H9 (cell line): ENCODE measurements at regions not wholly inside any gene's neighbourhood (a gene's known extent, or its start where the extent isn't known, plus 50 kb on each side); places are given as distances from the start of the nearest gene placed in this dataset.

Experiments used
- DNase-seq: peaks from one replicate; pipeline ENCODE4 v3.0.0-alpha.2; 2017
- H2AFZ ChIP-seq: one replicate; pipeline ENCODE4 v1.6.1; 2013; ENCODE audit warnings: mild to moderate bottlenecking, low read length, control low read depth, moderate library complexity
- H2AK5ac ChIP-seq: 2 replicates; pipeline ENCODE4 v1.6.1; 2013; ENCODE audit warnings: low read length, control low read depth, mixed read lengths; ENCODE audit not compliant: insufficient read length
- H2BK120ac ChIP-seq: one replicate; pipeline ENCODE4 v1.6.1; 2013; ENCODE audit warnings: low read depth, mild to moderate bottlenecking, low read length, control low read depth, inconsistent platforms; ENCODE audit not compliant: poor library complexity, severe bottlenecking
- H2BK12ac ChIP-seq: 2 replicates; pipeline ENCODE4 v1.6.1; 2013; ENCODE audit warnings: low read length, control low read depth, mixed read lengths, low read depth; ENCODE audit not compliant: insufficient read length
- H2BK15ac ChIP-seq: 2 replicates; pipeline ENCODE4 v1.6.1; 2013; ENCODE audit warnings: low read depth, low read length, control low read depth
- H2BK20ac ChIP-seq: one replicate; pipeline ENCODE4 v1.6.1; 2013; ENCODE audit warnings: low read depth, mild to moderate bottlenecking, low read length, control low read depth, inconsistent platforms; ENCODE audit not compliant: poor library complexity, severe bottlenecking
- H2BK5ac ChIP-seq: 2 replicates; pipeline ENCODE4 v1.6.1; 2013; ENCODE audit warnings: low read length, control low read depth, mixed read lengths; ENCODE audit not compliant: insufficient read length
- H3K14ac ChIP-seq: 2 replicates; pipeline ENCODE4 v1.6.1; 2013; ENCODE audit warnings: low read length, control low read depth; ENCODE audit not compliant: insufficient read depth
- H3K18ac ChIP-seq: 2 replicates; pipeline ENCODE4 v1.6.1; 2013; ENCODE audit warnings: low read depth, mild to moderate bottlenecking, mixed read lengths, low read length, control low read depth; ENCODE audit not compliant: insufficient read length
- H3K23ac ChIP-seq: 2 replicates; pipeline ENCODE4 v1.6.1; 2013; ENCODE audit warnings: low read length, control low read depth, mixed read lengths, low read depth; ENCODE audit not compliant: insufficient read length
- H3K23me2 ChIP-seq: 2 replicates; pipeline ENCODE4 v1.6.1; 2013; ENCODE audit warnings: low read depth, mild to moderate bottlenecking, mixed read lengths, low read length, control low read depth; ENCODE audit not compliant: insufficient read length, poor library complexity, severe bottlenecking
- H3K27ac ChIP-seq: 2 replicates; pipeline ENCODE4 v1.5.1; 2013; ENCODE audit warnings: low read length, control low read depth, mixed read lengths, low read depth; ENCODE audit not compliant: insufficient read length
- H3K27me3 ChIP-seq: 2 replicates; pipeline ENCODE4 v1.6.1; 2013; ENCODE audit warnings: low read length, control low read depth, inconsistent platforms; ENCODE audit not compliant: insufficient read depth
- H3K4ac ChIP-seq: 2 replicates; pipeline ENCODE4 v1.6.1; 2013; ENCODE audit warnings: low read depth, mild to moderate bottlenecking, control low read depth, inconsistent platforms, low read length, moderate library complexity
- H3K4me1 ChIP-seq: 2 replicates; pipeline ENCODE4 v1.6.1; 2013; ENCODE audit warnings: low read length, control low read depth, inconsistent platforms; ENCODE audit not compliant: insufficient read depth
- H3K4me2 ChIP-seq: 2 replicates; pipeline ENCODE4 v1.6.1; 2013; ENCODE audit warnings: low read length, control low read depth, mixed read lengths; ENCODE audit not compliant: insufficient read length, insufficient read depth
- H3K56ac ChIP-seq: 2 replicates; pipeline ENCODE4 v1.6.1; 2013; ENCODE audit warnings: low read depth, mild to moderate bottlenecking, mixed read lengths, low read length, control low read depth; ENCODE audit not compliant: insufficient read length
- H3K79me1 ChIP-seq: 2 replicates; pipeline ENCODE4 v1.6.1; 2013; ENCODE audit warnings: low read depth, mild to moderate bottlenecking, moderate library complexity, low read length, control low read depth, inconsistent platforms; ENCODE audit not compliant: insufficient read depth, poor library complexity, severe bottlenecking
- H3K79me2 ChIP-seq: 2 replicates; pipeline ENCODE4 v1.6.1; 2013; ENCODE audit warnings: low read length, control low read depth, inconsistent platforms; ENCODE audit not compliant: insufficient read depth
- H3K9ac ChIP-seq: 2 replicates; pipeline ENCODE4 v1.6.1; 2013; ENCODE audit warnings: low read length, control low read depth, mixed read lengths; ENCODE audit not compliant: insufficient read length; ENCODE audit errors: extremely low read depth
- H3K9me3 ChIP-seq: one replicate; pipeline ENCODE4 v1.6.1; 2013; ENCODE audit warnings: low read depth, low read length, inconsistent platforms; ENCODE audit not compliant: control insufficient read depth
- H3T11ph ChIP-seq: one replicate; pipeline ENCODE4 v1.6.1; 2013; ENCODE audit warnings: mild to moderate bottlenecking, low read length, control low read depth, inconsistent platforms
- H4K20me1 ChIP-seq: one replicate; pipeline ENCODE4 v1.6.1; 2013; ENCODE audit not compliant: control insufficient read depth, insufficient read length, insufficient read depth
- H4K5ac ChIP-seq: 2 replicates; pipeline ENCODE4 v1.6.1; 2013; ENCODE audit warnings: low read depth, mild to moderate bottlenecking, mixed read lengths, low read length, control low read depth; ENCODE audit not compliant: insufficient read length
- H4K8ac ChIP-seq: replicated peaks from 2 replicates; pipeline ENCODE4 v1.6.1; 2013; ENCODE audit warnings: low read length, control low read depth, mixed read lengths, low read depth; ENCODE audit not compliant: insufficient read length
- H4K91ac ChIP-seq: 2 replicates; pipeline ENCODE4 v1.6.1; 2013; ENCODE audit warnings: low read depth, mild to moderate bottlenecking, moderate library complexity, mixed read lengths, low read length, control low read depth; ENCODE audit not compliant: insufficient read length
- H3K27ac Mint-ChIP-seq, 3 experiments: 2 replicates in 2 of 3; 3 replicates in 1 of 3; pipeline ENCODE4 v1.8.0; 2020 to 2021; ENCODE audit warnings: mixed read lengths in 3 of 3, mild to moderate bottlenecking in 1 of 3, moderate library complexity in 1 of 3
- H3K27me3 Mint-ChIP-seq: 2 replicates; pipeline ENCODE4 v1.8.0; 2021; ENCODE audit warnings: low read depth, mild to moderate bottlenecking, moderate library complexity, mixed read lengths
- H3K36me3 Mint-ChIP-seq, 3 experiments: 2 replicates in 2 of 3; 3 replicates in 1 of 3; pipeline ENCODE4 v1.8.0; 2020 to 2021; ENCODE audit warnings: low read depth in 3 of 3, mixed read lengths in 3 of 3; ENCODE audit not compliant: insufficient read depth in 1 of 3
- H3K4me1 Mint-ChIP-seq, 2 experiments: 2 replicates each; pipeline ENCODE4 v1.8.0; 2020; ENCODE audit warnings: mixed read lengths in 2 of 2
- H3K4me3 Mint-ChIP-seq, 2 experiments: 2 replicates in 1 of 2; 3 replicates in 1 of 2; pipeline ENCODE4 v1.8.0; 2020 to 2021; ENCODE audit warnings: mild to moderate bottlenecking in 2 of 2, mixed read lengths in 2 of 2, moderate library complexity in 1 of 2
- H3K9me3 Mint-ChIP-seq, 2 experiments: 2 replicates in 1 of 2; 3 replicates in 1 of 2; pipeline ENCODE4 v1.8.0; 2020; ENCODE audit warnings: mild to moderate bottlenecking in 2 of 2, mixed read lengths in 2 of 2, moderate library complexity in 1 of 2
- WGBS: extraction: QIAGEN DNeasy Blood & Tissue Kit; methylation state at CpG from one replicate; pipeline ENCODE4 v1.1.7; 2013; ENCODE audit warnings: missing lambda C conversion rate, low lambda C conversion rate, mixed read lengths; ENCODE audit not compliant: insufficient read length; ENCODE audit errors: extremely low coverage; 5-methylcytosine and 5-hydroxymethylcytosine counted together
- TF ChIP-seq, protein P1 (sequence below): fragments of 200-600 bp; sonication (generic); conservative IDR thresholded peaks from 3 replicates; pipeline ENCODE4 v1.8.0; 2021; ENCODE audit warnings: antibody characterized with exemption, mild to moderate bottlenecking

GRCh38 chr6:1081551-1082284, 230.2 kb upstream of the FOXQ1 start:
- Histone ChIP-seq H2BK15ac (no peak overlapping the region), H2BK20ac (no peak overlapping the region), H3K14ac (no peak overlapping the region), H2AK5ac (no peak overlapping the region), H3K79me1 (no peaks in the 10 kb centered on the region), H3K18ac (no peak overlapping the region), H3K4me2 (no peak overlapping the region), H3K79me2 (no peaks in the 10 kb centered on the region), H4K20me1 (no peaks in the 10 kb centered on the region), H3K56ac (no peak overlapping the region), H3K23me2 (no peaks in the 10 kb centered on the region), H3K27me3 (no peaks in the 10 kb centered on the region), H3K27ac (no peak overlapping the region), H4K91ac (no peak overlapping the region), H3K4me1 (no peaks in the 10 kb centered on the region), H2BK120ac (no peak overlapping the region), H3K9ac (no peak overlapping the region), H3K9me3 (no peaks in the 10 kb centered on the region), H3T11ph (no peak overlapping the region), H3K4ac (no peak overlapping the region), H4K5ac (no peak overlapping the region), H2BK12ac (no peak overlapping the region), H4K8ac (no peak overlapping the region), H2BK5ac (no peak overlapping the region), H2AFZ (no peak overlapping the region), H3K23ac (no peak overlapping the region)
- H3K9me3 Mint-ChIP-seq, result no peaks in the 10 kb centered on the region; a peak in 1 of 5 replicates
- no peak for DNase-seq
- WGBS, result no CpG with 5 or more reads among the region's 7 CpGs
- H3K36me3 Mint-ChIP-seq, result no peaks in the 10 kb centered on the region
- H3K27ac Mint-ChIP-seq, result no peak overlapping the region
- TF ChIP-seq, protein P1, sequence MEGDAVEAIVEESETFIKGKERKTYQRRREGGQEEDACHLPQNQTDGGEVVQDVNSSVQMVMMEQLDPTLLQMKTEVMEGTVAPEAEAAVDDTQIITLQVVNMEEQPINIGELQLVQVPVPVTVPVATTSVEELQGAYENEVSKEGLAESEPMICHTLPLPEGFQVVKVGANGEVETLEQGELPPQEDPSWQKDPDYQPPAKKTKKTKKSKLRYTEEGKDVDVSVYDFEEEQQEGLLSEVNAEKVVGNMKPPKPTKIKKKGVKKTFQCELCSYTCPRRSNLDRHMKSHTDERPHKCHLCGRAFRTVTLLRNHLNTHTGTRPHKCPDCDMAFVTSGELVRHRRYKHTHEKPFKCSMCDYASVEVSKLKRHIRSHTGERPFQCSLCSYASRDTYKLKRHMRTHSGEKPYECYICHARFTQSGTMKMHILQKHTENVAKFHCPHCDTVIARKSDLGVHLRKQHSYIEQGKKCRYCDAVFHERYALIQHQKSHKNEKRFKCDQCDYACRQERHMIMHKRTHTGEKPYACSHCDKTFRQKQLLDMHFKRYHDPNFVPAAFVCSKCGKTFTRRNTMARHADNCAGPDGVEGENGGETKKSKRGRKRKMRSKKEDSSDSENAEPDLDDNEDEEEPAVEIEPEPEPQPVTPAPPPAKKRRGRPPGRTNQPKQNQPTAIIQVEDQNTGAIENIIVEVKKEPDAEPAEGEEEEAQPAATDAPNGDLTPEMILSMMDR, result no peak
- H3K27me3 Mint-ChIP-seq, result peaks cover 6% of the 10 kb centered on the region; the same call in 1 of the 2 replicates
- no peak overlapping the region for H3K4me3 Mint-ChIP-seq
- H3K4me1 Mint-ChIP-seq, result 0 out of 4 replicates have a peak, but pooled peaks cover 0 to 3% of the 10 kb centered on the region in 2 experiments
